ENCODE measurements at regions not wholly inside any gene's neighbourhood (a gene's known extent, or its start where the extent isn't known, plus 50 kb on each side); places are given as distances from the start of the nearest gene placed in this dataset.

GRCh38 chrX:25206778-25207177, 191.0 kb upstream of the ARX start:
- TF ChIP-seq, protein P1, sequence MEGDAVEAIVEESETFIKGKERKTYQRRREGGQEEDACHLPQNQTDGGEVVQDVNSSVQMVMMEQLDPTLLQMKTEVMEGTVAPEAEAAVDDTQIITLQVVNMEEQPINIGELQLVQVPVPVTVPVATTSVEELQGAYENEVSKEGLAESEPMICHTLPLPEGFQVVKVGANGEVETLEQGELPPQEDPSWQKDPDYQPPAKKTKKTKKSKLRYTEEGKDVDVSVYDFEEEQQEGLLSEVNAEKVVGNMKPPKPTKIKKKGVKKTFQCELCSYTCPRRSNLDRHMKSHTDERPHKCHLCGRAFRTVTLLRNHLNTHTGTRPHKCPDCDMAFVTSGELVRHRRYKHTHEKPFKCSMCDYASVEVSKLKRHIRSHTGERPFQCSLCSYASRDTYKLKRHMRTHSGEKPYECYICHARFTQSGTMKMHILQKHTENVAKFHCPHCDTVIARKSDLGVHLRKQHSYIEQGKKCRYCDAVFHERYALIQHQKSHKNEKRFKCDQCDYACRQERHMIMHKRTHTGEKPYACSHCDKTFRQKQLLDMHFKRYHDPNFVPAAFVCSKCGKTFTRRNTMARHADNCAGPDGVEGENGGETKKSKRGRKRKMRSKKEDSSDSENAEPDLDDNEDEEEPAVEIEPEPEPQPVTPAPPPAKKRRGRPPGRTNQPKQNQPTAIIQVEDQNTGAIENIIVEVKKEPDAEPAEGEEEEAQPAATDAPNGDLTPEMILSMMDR (IDR thresholded peaks at IDR 0.05; ENCODE audit: low read depth, low read length): no peak
- TF ChIP-seq POLR2A (IDR thresholded peaks at IDR 0.05; ENCODE audit: extremely low read depth, insufficient read length) (no peak), MYC (IDR thresholded peaks at IDR 0.05; ENCODE audit: low read depth, low read length) (no peak)
